ENCODE measurements at regions not wholly inside any gene's neighbourhood (a gene's known extent, or its start where the extent isn't known, plus 50 kb on each side); places are given as distances from the start of the nearest gene placed in this dataset.

DNA sequence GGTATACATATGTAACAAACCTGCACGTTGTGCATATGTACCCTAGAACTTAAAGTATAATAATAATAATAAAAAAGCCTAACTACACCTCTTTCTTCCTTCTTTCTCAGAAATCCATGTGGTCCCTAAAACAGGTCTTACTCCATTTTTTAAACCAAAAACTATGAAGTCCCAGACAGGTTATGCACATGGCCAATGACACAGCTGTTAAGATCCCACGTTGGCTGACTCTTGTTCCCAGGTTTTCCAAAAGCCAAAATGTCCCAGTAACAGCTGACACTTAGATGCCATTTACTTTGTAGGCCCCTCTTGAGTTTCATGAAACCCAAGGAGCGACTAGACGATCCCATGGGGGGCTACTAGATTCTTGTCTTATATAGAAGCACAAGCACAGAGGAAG lies 97.0 kb downstream of the KCNF1 start:
- TF ChIP-seq, protein P1, sequence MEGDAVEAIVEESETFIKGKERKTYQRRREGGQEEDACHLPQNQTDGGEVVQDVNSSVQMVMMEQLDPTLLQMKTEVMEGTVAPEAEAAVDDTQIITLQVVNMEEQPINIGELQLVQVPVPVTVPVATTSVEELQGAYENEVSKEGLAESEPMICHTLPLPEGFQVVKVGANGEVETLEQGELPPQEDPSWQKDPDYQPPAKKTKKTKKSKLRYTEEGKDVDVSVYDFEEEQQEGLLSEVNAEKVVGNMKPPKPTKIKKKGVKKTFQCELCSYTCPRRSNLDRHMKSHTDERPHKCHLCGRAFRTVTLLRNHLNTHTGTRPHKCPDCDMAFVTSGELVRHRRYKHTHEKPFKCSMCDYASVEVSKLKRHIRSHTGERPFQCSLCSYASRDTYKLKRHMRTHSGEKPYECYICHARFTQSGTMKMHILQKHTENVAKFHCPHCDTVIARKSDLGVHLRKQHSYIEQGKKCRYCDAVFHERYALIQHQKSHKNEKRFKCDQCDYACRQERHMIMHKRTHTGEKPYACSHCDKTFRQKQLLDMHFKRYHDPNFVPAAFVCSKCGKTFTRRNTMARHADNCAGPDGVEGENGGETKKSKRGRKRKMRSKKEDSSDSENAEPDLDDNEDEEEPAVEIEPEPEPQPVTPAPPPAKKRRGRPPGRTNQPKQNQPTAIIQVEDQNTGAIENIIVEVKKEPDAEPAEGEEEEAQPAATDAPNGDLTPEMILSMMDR (IDR thresholded peaks at IDR 0.05) = no peak
- TF ChIP-seq POLR2AphosphoS5 (IDR thresholded peaks at IDR 0.05) (no peak), POLR2A (IDR thresholded peaks at IDR 0.05) (no peak), EP300 (IDR thresholded peaks at IDR 0.05) (no peak)
